GM19467 (cell line): ENCODE measurements at regions not wholly inside any gene's neighbourhood (a gene's known extent, or its start where the extent isn't known, plus 50 kb on each side); places are given as distances from the start of the nearest gene placed in this dataset.

ENCODE experiments used
- ATAC-seq: cut with Tn5 transposase; IDR thresholded peaks from one replicate; pipeline ENCODE4 v1.9.1; 2021; ENCODE audit warnings: mild to moderate bottlenecking, moderate library complexity; ENCODE audit not compliant: unreplicated experiment

GRCh38 chr3:66672830-66673229 lies 172.0 kb upstream of the LRIG1 start:
- ATAC-seq = no peak

GRCh38 chr3:66673293-66673692 lies 172.5 kb upstream of the LRIG1 start:
- no peak for ATAC-seq

GRCh38 chr3:66675366-66675765 lies 174.5 kb upstream of the LRIG1 start:
- no peak for ATAC-seq

- no peak for ATAC-seq
Observed at GRCh38 chr3:66692042-66692765, 191.4 kb upstream of the LRIG1 start.

GRCh38 chr3:66692766-66693150 lies 191.9 kb upstream of the LRIG1 start:
- ATAC-seq = no peak

GRCh38 chr3:66693461-66694031 lies 192.7 kb upstream of the LRIG1 start:
- ATAC-seq = no peak

- ATAC-seq = no peak
Observed at GRCh38 chr3:66702126-66702525, 201.3 kb upstream of the LRIG1 start.

- no peak for ATAC-seq
Observed at GRCh38 chr3:66703501-66703900, 202.7 kb upstream of the LRIG1 start.

GRCh38 chr3:66705076-66705475 lies 204.3 kb upstream of the LRIG1 start:
- no peak for ATAC-seq

GRCh38 chr3:66706890-66707289 lies 206.1 kb upstream of the LRIG1 start:
- ATAC-seq = no peak

GRCh38 chr3:66709532-66709931 lies 208.7 kb upstream of the LRIG1 start:
- ATAC-seq = no peak

GRCh38 chr3:66712210-66712609 lies 211.4 kb upstream of the LRIG1 start:
- no peak for ATAC-seq

- ATAC-seq = no peak
Observed at GRCh38 chr3:66713921-66714320, 213.1 kb upstream of the LRIG1 start.

- ATAC-seq = no peak
Observed at GRCh38 chr3:66715806-66716205, 215.0 kb upstream of the LRIG1 start.

GRCh38 chr3:66717806-66718205 lies 217.0 kb upstream of the LRIG1 start:
- no peak for ATAC-seq

- ATAC-seq = no peak
Observed at GRCh38 chr3:66719796-66720356, 219.1 kb upstream of the LRIG1 start.

- ATAC-seq = no peak
Observed at GRCh38 chr3:66720508-66720907, 219.7 kb upstream of the LRIG1 start.

GRCh38 chr3:66722675-66723074 lies 221.9 kb upstream of the LRIG1 start:
- ATAC-seq = no peak

GRCh38 chr3:66723231-66723630 lies 222.4 kb upstream of the LRIG1 start:
- no peak for ATAC-seq

- no peak for ATAC-seq
Observed at GRCh38 chr3:66729687-66730393, 229.0 kb upstream of the LRIG1 start.

GRCh38 chr3:66738625-66739365 lies 238.0 kb upstream of the LRIG1 start:
- ATAC-seq = no peak
